A549 (cell line): ENCODE measurements at regions not wholly inside any gene's neighbourhood (a gene's known extent, or its start where the extent isn't known, plus 50 kb on each side); places are given as distances from the start of the nearest gene placed in this dataset.
"Not testable (repeated sequence)": the region's sequence is repeated elsewhere in the genome, so short reads cannot be mapped to it uniquely, and the experiment has no call there.

Experiments used
- MAFK ChIP-seq: fragments of 450-650 bp; IDR thresholded peaks from 2 replicates; pipeline ENCODE4 v1.6.1; 2014; ENCODE audit not compliant: partially characterized antibody
- TF ChIP-seq, protein P1 (sequence below): fragments of >200 bp; sonication (Bioruptor Twin); formaldehyde crosslinking; IDR thresholded peaks from 3 replicates; pipeline ENCODE4 v1.5.1; 2016

DNA sequence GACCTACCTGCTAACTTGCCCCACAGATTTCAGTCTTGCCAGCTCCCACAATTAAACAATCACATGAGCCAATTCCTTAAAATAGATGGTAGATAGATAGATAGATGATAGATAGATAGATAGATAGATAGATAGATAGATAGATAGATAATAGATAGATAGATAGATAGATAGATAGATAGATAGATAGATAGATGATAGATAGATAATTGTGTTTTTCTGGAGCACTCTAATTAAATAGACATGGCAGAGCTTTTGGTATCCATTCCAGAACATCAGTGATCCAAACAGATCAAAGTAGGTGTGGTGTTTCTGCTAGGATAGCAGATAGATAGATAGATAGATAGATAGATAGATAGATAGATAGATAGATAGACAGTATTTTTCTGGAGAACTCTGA is 110.4 kb downstream of the PLPPR4 start:
- TF ChIP-seq MAFK: not testable (repeated sequence)
- TF ChIP-seq, protein P1, sequence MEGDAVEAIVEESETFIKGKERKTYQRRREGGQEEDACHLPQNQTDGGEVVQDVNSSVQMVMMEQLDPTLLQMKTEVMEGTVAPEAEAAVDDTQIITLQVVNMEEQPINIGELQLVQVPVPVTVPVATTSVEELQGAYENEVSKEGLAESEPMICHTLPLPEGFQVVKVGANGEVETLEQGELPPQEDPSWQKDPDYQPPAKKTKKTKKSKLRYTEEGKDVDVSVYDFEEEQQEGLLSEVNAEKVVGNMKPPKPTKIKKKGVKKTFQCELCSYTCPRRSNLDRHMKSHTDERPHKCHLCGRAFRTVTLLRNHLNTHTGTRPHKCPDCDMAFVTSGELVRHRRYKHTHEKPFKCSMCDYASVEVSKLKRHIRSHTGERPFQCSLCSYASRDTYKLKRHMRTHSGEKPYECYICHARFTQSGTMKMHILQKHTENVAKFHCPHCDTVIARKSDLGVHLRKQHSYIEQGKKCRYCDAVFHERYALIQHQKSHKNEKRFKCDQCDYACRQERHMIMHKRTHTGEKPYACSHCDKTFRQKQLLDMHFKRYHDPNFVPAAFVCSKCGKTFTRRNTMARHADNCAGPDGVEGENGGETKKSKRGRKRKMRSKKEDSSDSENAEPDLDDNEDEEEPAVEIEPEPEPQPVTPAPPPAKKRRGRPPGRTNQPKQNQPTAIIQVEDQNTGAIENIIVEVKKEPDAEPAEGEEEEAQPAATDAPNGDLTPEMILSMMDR: not testable (repeated sequence)
